HEK293T (cell line): ENCODE measurements at regions not wholly inside any gene's neighbourhood (a gene's known extent, or its start where the extent isn't known, plus 50 kb on each side); places are given as distances from the start of the nearest gene placed in this dataset.

Source experiments
- FOXA1 ChIP-seq: fragments of 450-650 bp; IDR thresholded peaks from 2 replicates; pipeline ENCODE4 v1.6.1; 2016; ENCODE audit warnings: mild to moderate bottlenecking
- FOXK2 ChIP-seq: fragments of 450-650 bp; IDR thresholded peaks from 2 replicates; pipeline ENCODE4 v1.6.1; 2016; ENCODE audit warnings: mild to moderate bottlenecking
- FOXM1 ChIP-seq: fragments of 450-650 bp; IDR thresholded peaks from 2 replicates; pipeline ENCODE4 v1.6.1; 2017; ENCODE audit warnings: mild to moderate bottlenecking, borderline replicate concordance
- L3MBTL2 ChIP-seq: fragments of 450-650 bp; conservative IDR thresholded peaks from 2 replicates; pipeline ENCODE4 v1.6.1; 2016; ENCODE audit warnings: mild to moderate bottlenecking
- NFRKB ChIP-seq: fragments of 450-650 bp; IDR thresholded peaks from 2 replicates; pipeline ENCODE4 v1.6.1; 2016; ENCODE audit warnings: mild to moderate bottlenecking, moderate library complexity
- SP1 ChIP-seq: fragments of 450-650 bp; IDR thresholded peaks from 2 replicates; pipeline ENCODE4 v1.6.1; 2017
- SUZ12 ChIP-seq: fragments of 450-650 bp; IDR thresholded peaks from 2 replicates; pipeline ENCODE4 v1.6.1; 2016; ENCODE audit warnings: mild to moderate bottlenecking
- TARDBP ChIP-seq: fragments of 450-650 bp; IDR thresholded peaks from 2 replicates; pipeline ENCODE4 v1.6.1; 2016
- ZNF384 ChIP-seq: fragments of 450-650 bp; IDR thresholded peaks from 2 replicates; pipeline ENCODE4 v1.6.1; 2016

GRCh38 chr7:86339051-86339450 is 304.7 kb upstream of the GRM3 start:
- TF ChIP-seq SUZ12 (no peak), TARDBP (no peak), L3MBTL2 (no peak), NFRKB (no peak), FOXM1 (no peak), ZNF384 (no peak), SP1 (no peak), FOXK2 (no peak), FOXA1 (no peak)
